G401 (cell line): ENCODE measurements at regions not wholly inside any gene's neighbourhood (a gene's known extent, or its start where the extent isn't known, plus 50 kb on each side); places are given as distances from the start of the nearest gene placed in this dataset.
"Not testable (repeated sequence)": the region's sequence is repeated elsewhere in the genome, so short reads cannot be mapped to it uniquely, and the experiment has no call there.

Source experiments
- DNase-seq: peaks from one replicate; pipeline ENCODE4 v3.0.0-alpha.2; 2015; ENCODE audit warnings: low spot score
- in situ Hi-C: cut with HindIII; loops from 2 replicates; pipeline ENCODE4 v1.10.0; 2016; ENCODE audit warnings: low sequenced_read_pairs, mixed read lengths

DNA sequence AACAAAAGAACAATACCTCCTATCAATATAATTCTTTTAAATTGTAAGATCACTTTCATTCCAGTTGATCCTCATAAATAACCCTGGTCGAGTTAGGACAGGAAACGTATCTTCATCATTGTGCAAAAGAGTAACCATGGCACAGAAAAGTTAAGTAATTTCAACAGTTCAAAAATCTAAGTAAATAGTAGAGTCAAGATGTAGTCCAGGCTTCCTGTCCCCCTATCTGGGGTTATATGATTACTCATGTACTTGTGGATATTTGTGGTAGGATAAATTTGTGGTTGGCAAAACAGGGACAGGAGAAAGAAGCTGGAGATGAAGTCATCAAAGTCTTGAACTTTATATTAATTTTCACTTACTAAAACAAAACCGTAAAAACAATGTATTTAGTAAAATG is 772.6 kb downstream of the TSN start:
- no peak for DNase-seq
- in situ Hi-C loops, result no loop called here

DNA sequence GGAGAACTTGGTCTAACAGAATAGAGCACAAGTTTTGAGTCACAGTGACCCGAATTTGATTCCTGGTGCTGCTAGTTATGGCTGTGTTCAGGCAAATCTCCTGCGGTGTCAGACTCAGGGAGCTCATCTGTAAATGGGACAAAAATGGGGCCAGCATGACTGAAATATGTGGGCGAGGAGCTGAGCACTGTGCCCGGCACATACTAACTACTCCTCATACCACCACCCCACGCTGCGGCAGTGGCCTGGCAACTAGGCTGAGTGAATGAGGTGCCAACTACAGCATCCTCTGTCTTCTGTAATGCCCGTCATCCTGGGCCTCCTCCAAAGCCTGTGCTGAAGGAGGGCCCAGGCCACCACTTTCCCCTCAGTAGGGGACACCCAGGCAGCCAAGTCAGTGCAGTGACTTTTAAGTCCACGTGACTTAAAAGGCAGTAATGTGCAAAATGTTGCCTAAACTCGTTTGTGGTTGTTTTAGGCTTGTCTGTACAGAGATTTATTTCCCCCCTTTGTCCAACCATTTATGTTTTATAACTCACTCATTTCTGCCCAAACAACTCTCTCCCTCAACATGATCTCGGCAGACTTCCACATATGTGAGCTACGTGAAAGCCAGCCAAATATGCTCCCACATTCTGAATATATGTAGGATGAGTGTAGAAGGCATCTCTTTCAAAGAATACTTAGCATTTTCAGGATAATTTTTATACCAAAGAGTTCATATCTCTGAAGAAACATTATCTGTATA is 773.7 kb downstream of the TSN start:
- in situ Hi-C loops, result no loop called here
- no peak for DNase-seq

DNA sequence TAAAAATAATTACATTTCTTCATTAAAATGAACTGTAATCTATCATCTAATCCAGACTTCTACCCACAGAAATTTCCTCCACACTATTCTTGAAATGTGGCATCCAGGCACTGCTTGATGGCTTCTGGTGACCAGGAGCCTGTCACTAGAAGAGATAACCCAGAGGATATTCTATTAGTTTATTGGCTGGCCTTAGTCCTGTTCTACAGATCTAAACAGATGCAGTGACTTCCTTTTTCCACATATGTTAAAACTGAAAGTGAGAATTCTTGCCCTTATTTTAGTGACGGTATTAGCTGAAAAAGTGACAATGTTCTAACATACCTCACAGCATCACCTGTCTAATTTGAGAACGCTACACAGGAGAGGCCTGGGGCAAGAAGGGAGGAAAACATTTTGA is 775.4 kb downstream of the TSN start:
- no peak for DNase-seq
- in situ Hi-C loops, result no loop called here

DNA sequence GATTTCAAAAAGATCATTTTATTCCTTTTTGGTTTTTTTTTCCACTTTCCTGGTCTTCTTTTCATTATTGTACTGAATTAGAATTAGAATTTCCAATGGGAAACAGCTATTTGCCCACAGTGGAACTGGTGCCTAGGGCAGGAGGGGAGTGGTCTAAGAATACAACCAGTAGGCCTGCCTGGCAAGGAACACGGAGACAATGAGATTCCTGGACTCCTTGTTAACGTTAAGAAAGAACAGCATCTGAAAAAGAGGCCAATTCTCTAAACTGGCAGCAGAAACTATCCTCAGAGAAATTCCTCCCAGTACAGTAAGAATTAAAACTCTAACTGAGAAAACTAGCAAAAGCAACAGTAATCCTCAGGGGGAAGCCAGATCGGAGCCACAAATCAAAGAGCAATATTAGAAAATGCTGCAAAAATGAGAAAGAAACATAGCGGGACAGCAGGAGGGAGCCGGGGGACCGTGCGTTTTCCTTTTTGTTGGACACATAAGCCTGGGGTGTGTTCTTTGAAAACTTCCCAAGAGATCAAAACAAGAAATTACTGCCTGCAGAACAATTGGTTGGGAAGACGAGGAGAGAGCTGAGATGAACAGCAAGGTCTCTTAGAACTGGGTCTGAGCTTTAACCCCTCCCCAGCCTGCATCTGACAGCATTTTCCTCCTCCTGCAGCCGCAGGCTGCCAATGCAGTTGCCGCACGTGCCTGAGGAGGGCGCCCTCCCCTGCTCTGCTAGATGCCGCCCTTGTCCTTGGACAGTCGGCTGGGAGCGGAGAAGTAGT is 776.0 kb downstream of the TSN start:
- DNase-seq, result no peak

DNA sequence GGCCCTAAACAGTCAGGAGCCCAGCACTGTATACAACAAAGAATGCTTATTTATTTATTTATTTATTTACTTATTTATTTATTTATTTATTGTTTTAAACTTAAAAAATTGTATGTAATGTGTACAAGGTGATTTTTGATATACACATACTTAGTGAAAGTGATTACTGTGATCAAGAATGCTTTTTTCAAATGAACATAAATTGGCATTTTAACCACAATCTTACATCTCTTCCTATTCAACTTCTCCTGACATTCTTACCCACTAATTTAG is 776.6 kb downstream of the TSN start:
- no peak for DNase-seq
- in situ Hi-C loops, result no loop called here

More for the DNA sequence above, 776.0 kb downstream of the TSN start:
- in situ Hi-C loops, result no loop called here

DNA sequence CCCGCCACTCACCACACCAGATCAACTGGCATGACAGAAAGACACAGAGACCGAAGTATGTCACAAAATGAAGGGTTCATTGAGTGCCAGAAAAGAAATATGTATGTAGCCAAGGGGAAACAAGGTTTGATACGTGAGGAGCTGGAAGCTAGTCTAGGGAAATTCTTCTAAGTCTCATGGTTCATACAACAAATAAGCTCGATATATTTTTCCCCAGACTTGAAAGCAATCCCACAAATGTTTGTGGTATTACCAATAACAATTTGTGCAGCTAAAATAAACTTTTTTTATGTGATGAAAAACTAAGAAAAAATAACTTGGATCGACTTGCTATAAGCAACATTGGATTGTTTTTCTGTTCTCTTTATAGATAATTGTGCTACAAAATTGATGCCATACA is 777.0 kb downstream of the TSN start:
- no peak for DNase-seq
- in situ Hi-C loops, result no loop called here

DNA sequence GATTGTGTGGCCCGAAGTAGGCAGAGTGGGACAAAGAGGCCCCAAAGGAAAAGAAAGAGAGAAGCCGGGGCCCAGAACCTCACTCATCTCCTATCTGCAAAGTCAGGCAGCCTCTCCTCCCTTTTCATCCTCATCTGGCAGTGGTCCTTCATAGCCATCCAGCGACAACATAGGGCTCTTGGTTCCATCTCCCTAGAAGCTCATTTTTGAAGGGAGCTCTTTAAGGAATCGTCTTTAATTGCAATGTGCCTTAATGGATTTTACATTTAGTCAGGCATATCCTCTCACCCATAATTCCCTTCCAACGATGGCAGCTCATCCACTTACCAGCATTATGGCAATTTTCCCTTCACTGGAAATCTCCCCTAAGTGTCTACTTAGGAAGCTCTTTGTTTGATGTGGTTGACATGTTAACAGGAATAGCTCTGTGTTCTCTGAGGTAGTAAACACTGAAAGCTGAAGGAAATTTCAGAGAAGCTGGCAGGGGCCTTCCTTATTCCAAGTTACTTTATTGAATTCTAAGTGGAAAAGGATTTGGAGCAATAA is 780.6 kb downstream of the TSN start:
- no peak for DNase-seq
- in situ Hi-C loops, result no loop called here

DNA sequence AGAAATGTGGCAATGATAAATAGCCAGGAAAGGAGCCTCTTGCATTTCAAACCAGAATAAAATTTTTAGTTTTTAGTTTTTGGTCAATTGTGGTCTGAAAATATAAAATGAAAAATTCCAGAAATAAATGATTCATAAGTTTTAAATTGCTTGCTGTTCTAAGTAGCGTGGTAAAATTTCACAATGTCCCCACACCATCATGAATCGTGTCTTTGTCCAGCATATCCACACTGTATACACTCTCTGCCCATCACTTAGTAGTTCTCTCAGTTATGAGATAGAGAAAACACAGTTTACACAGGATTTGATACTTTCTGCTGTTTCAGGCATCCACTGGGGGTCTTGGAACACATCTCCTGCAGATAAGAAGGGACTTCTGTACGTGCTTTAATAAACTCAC is 783.9 kb downstream of the TSN start:
- DNase-seq, result no peak
- in situ Hi-C loops, result no loop called here

DNA sequence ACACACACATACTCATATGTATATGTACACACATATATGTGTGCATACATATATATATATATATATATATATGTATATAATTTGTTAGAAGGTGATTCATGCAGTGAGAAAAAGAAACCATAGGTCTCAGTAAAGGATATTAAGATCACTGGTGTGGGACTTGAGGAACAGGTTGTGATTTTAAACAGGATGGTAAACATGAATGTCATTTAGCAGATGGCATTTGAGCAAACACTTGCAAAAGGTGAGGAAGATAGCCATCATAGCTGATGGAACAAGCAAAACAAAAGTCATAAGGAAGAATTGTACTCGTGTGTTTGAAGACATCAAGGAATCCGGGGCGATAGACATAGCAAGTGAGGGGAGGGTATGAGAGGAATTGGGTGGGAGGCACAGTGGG is 784.5 kb downstream of the TSN start:
- in situ Hi-C loops, result no loop called here
- DNase-seq, result no peak

DNA sequence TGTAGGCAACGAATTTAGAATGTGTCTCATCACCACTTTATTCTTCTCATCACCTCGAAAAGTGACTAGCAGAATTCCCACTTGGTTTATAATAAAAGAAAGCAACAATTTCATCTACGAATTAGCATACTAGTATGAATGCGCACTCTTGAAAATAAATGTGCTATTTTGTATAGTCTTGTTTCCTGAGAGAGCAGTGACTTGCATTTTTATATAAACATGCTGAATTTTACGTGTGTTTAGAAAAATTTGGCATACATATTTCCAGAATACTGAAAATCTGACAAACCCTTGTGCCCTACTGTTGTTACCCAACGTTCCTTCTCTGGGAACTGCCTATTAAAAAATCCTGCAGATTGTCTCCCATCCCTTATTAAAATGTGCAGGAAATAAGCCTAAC is 786.8 kb downstream of the TSN start:
- in situ Hi-C loops, result no loop called here
- DNase-seq, result no peak

DNA sequence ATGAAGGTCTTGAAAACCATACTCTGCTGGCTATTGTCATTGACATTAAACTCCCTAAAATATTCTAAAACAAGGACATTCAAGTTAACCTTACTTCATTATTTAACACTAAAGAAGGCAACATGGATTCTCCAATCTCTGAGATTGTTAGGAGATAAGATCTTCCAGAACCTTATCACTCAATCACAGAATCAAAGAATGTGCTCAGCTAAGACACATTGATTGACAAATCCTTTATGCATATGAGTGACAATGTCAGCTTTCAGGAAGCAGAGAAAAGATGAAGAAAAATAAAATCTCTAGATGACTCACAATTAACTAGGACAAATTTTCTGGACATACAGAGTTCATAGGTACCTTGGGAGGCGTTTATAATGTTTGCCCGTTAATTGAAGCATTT is 787.2 kb downstream of the TSN start:
- DNase-seq, result no peak
- in situ Hi-C loops, result no loop called here

DNA sequence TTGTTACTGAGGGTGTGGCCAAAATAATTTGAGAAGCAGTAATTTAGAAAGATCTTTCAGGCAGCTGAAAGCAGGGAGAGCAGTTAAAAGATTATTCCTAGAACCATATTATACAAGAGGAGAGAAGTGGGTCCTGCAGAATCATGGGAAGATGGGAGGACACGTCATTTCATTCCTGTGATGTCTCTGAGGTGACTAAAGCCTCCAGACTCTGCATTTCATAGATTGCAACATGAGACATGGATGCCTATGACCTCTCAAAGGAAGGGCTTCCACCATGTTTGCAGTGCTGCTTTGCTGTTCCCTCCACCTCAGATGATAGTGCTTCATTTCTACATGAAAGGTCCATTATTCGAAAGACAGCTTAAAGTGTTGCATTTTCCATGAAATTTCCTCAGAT is 788.4 kb downstream of the TSN start:
- DNase-seq, result no peak
- in situ Hi-C loops, result no loop called here

DNA sequence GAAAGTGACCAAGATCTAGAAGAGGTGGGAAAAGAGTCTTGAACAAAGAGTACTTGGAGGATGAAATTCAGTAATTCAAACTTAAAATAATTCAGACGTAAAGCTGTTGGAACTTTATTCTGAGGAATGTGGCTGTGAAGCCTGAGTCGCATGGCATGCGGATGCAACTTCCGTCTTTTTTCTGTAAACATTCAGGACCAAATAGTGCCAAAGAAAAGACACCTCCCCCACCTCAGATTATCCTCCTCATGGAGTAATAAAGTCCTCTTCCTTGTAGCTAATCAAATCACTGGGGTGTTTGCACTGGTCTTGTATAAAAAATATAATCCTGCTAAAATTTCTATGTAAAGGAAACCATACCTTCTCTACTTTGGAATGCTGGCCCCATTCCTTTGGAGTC is 790.4 kb downstream of the TSN start:
- no peak for DNase-seq
- in situ Hi-C loops, result no loop called here

DNA sequence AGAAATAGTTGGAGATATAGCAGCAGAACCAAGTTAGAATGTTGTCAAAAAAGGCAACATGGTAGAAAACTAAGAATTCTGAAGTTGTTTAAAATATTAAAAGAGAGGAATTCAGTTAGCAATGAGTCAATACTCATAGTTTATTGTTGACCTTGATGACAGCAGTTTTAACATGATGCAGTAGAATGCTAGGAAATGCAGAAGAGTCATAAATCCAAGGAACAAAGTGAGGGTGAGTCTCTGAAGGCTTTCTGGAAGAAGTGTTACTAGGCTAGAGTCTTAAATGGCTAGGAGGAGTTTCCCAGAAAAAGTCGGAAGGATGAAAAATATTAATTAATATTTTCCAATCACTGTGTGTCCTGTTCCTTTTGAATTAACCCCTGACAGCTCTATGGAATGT is 807.3 kb downstream of the TSN start:
- DNase-seq, result no peak
- in situ Hi-C loops, result no loop called here

DNA sequence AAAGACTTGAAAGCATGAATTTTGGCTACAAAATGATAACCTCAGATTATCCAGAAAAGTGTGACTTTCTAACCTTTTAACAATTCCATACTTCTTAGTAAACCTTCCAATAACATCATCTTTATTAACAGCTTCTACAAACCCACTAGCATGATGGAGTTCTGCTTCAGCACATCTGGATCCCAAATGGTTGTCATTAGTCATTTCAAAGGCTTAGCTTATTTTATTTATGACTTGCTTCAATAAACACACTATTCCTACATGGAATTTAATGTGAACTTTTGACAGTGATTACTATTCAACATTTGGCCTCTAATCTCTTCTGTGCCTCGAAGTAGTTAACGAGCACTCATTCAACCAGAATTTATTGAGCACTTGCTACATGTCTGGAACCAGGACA is 808.3 kb downstream of the TSN start:
- no peak for DNase-seq
- in situ Hi-C loops, result no loop called here

DNA sequence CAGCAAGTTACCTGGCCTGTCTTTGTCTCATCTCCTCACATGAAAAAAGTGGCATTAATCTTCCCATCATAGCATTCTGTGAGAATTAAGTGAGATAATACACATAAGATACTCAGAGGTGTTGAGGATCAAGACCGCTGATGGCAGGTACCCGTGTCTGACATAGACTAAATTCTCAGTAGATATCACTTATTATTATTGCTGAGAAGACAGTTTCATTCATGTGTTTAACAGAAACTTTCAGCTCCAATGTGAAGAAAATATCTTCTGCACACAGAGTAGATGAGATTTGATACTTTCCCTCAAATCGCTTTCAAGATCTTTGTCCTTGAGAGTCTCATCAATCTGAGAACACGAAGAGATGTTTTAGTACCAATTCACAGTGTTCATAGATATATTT is 809.4 kb downstream of the TSN start:
- DNase-seq, result no peak
- in situ Hi-C loops, result no loop called here

DNA sequence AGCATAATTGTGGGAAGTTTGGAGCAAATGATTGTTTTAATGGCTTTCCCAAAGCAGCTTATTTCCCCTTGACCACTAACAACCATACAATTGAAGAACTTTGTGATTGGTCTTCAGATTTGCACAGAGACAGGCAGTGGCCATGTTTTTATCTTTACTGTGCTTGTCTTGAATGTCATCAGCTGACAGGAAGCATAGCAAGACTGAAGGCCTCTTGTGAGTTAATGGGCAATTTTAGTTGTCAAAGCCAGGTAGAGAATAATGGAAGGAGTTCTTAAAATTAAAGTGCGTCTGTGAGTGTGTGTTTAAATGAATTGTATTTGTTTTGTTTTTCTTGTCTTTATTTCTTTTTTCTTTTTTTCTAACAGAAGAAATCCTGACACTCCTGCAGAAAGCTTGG is 809.9 kb downstream of the TSN start:
- in situ Hi-C loops, result no loop called here

DNA sequence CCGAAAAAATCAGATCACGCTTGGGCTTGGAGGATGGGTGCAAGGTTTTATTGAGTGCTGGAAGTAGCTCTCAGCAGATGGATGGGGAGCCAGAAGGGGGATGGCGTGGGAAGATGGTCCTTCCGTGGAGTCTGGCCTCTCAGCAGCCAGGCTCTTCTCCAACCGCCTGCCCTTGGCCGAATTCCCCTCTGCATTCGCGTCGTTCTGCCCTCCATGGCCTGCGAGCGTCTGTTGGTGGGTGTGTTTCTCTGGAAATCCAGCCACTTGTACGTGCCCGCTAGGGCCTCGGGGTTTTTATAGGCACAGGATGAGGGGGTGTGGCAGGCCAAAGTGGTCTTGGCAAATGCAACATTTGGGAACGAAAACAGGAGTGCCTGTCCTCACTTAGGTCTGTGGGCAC is 815.2 kb downstream of the TSN start:
- in situ Hi-C loops, result no loop called here
- no peak for DNase-seq

More for the DNA sequence above, 809.9 kb downstream of the TSN start:
- DNase-seq, result no peak

DNA sequence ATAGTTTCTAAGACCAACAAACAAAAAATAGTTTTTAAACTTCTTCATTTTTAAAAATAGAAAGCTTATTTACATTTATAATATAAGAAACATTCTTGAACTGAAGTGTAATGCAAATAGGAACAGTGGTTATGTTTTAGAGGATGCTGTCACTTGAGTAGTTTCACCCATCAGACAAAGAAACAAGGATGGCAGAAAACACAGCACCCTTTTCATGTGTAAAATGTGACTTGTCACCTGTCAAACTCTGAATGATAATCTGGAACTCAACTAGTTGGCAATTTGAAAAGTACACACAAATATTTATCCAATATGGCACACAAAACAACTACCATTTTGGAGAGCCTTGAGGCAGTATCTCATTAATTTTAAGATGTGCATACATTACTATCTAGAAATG is 816.0 kb downstream of the TSN start:
- DNase-seq, in situ Hi-C loops: not testable (repeated sequence)

DNA sequence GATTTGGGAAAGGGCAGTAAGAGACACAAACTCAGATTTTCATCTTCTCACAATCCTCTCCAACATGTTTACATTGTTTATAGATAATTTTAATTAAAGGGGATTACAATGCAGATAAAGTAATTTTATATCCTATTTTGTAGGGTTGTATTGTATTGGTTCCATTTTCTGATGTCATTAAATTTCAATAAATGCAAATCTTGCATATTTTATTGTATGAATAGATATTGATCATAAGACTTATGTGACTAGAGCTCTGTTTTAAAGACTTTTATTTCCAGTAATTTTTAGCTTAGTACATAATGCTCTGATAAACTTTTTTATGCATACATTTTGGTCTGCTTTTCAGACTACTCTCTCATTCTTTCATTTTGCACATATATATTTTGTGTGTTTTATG is 819.6 kb downstream of the TSN start:
- no peak for DNase-seq
- in situ Hi-C loops, result no loop called here
